MM.1S (cell line): ENCODE measurements at regions not wholly inside any gene's neighbourhood (a gene's known extent, or its start where the extent isn't known, plus 50 kb on each side); places are given as distances from the start of the nearest gene placed in this dataset.

Experiments
- DNase-seq: peaks from one replicate; pipeline ENCODE4 v3.0.0-alpha.2; 2015
- H2AFZ ChIP-seq: fragments of 300-600 bp; sonication (generic); 2 replicates; pipeline ENCODE4 v1.6.0; 2016; ENCODE audit warnings: antibody characterized with exemption, low read length
- H3F3A ChIP-seq: fragments of 300-600 bp; sonication (generic); 2 replicates; pipeline ENCODE4 v1.6.1; 2016; ENCODE audit warnings: mild to moderate bottlenecking, antibody characterized with exemption, low read length, moderate library complexity, mixed read lengths; ENCODE audit not compliant: insufficient read depth
- H3K27ac ChIP-seq: fragments of 300-600 bp; sonication (generic); 2 replicates; pipeline ENCODE4 v1.5.1; 2016; ENCODE audit warnings: mild to moderate bottlenecking, low read length
- H3K27me3 ChIP-seq: fragments of 300-600 bp; sonication (generic); replicated peaks from 2 replicates; pipeline ENCODE4 v1.6.0; 2016; ENCODE audit warnings: low read length; ENCODE audit not compliant: insufficient read depth
- H3K36me3 ChIP-seq: fragments of 300-600 bp; sonication (generic); replicated peaks from 2 replicates; pipeline ENCODE4 v1.6.1; 2016; ENCODE audit warnings: mild to moderate bottlenecking, low read length, mixed read lengths; ENCODE audit not compliant: insufficient read depth
- H3K4me1 ChIP-seq: fragments of 300-600 bp; sonication (generic); 2 replicates; pipeline ENCODE4 v1.6.1; 2016; ENCODE audit warnings: low read length, mixed read lengths
- H3K4me2 ChIP-seq: fragments of 300-600 bp; sonication (generic); 2 replicates; pipeline ENCODE4 v1.6.0; 2016; ENCODE audit warnings: low read depth, low read length
- H3K4me3 ChIP-seq: fragments of 300-600 bp; sonication (generic); 2 replicates; pipeline ENCODE4 v1.5.1; 2016; ENCODE audit warnings: low read length, mixed read lengths
- H3K79me2 ChIP-seq: fragments of 300-600 bp; sonication (generic); 2 replicates; pipeline ENCODE4 v1.6.1; 2016; ENCODE audit warnings: mixed run types, low read length, mixed read lengths
- H3K9ac ChIP-seq: fragments of 300-600 bp; sonication (generic); 2 replicates; pipeline ENCODE4 v1.6.1; 2016; ENCODE audit warnings: low read length, mixed read lengths
- H3K9me2 ChIP-seq: fragments of 300-600 bp; sonication (generic); replicated peaks from 2 replicates; pipeline ENCODE4 v1.6.1; 2016; ENCODE audit warnings: mild to moderate bottlenecking, low read length, mixed read lengths; ENCODE audit not compliant: insufficient read depth
- H3K9me3 ChIP-seq: fragments of 300-600 bp; sonication (generic); replicated peaks from 2 replicates; pipeline ENCODE4 v1.6.1; 2016; ENCODE audit warnings: mild to moderate bottlenecking, low read length, mixed read lengths; ENCODE audit not compliant: insufficient read depth
- H4K20me1 ChIP-seq: fragments of 300-600 bp; sonication (generic); 2 replicates; pipeline ENCODE4 v1.6.1; 2016; ENCODE audit warnings: mild to moderate bottlenecking, low read length, moderate library complexity, mixed read lengths; ENCODE audit not compliant: insufficient read depth
- CTCF ChIP-seq: fragments of 300-600 bp; sonication (generic); IDR thresholded peaks from 2 replicates; pipeline ENCODE4 v1.5.1; 2016; ENCODE audit warnings: antibody characterized with exemption, low read length, mixed read lengths
- EZH2 ChIP-seq: fragments of 300-600 bp; sonication (generic); optimal IDR thresholded peaks from 2 replicates; pipeline ENCODE3; 2017; ENCODE audit warnings: low read depth, mild to moderate bottlenecking, antibody characterized with exemption, low read length, mixed read lengths
- EZH2phosphoT487 ChIP-seq: fragments of 300-600 bp; sonication (generic); IDR thresholded peaks from 2 replicates; pipeline ENCODE4 v1.6.1; 2018; ENCODE audit warnings: antibody characterized with exemption, low read length

- Histone ChIP-seq H3F3A (no peaks in the 10 kb centered on the region), H3K9me2 (no peaks in the 10 kb centered on the region), H3K79me2 (no peaks in the 10 kb centered on the region), H4K20me1 (no peaks in the 10 kb centered on the region), H3K36me3 (no peaks in the 10 kb centered on the region), H3K4me1 (no peaks in the 10 kb centered on the region), H3K9me3 (no peaks in the 10 kb centered on the region), H3K4me2 (no peak overlapping the region), H3K4me3 (no peak overlapping the region), H2AFZ (no peak overlapping the region), H3K9ac (no peak overlapping the region), H3K27me3 (no peaks in the 10 kb centered on the region), H3K27ac (no peak overlapping the region)
- TF ChIP-seq CTCF, result no peak
- TF ChIP-seq EZH2phosphoT487, result no peak
- no peak for TF ChIP-seq EZH2
- DNase-seq, result no peak
Measured at GRCh38 chr2:209269024-209269423, 154.8 kb upstream of the MAP2 start.

GRCh38 chr2:209276000-209276399, 147.8 kb upstream of the MAP2 start:
- Histone ChIP-seq H3K27ac (no peak overlapping the region), H3K4me2 (no peak overlapping the region), H3K36me3 (no peaks in the 10 kb centered on the region), H2AFZ (no peak overlapping the region), H3F3A (no peaks in the 10 kb centered on the region), H3K4me3 (no peak overlapping the region), H3K27me3 (no peaks in the 10 kb centered on the region), H3K9me3 (no peaks in the 10 kb centered on the region), H3K4me1 (no peaks in the 10 kb centered on the region), H3K9ac (no peak overlapping the region), H3K9me2 (no peaks in the 10 kb centered on the region), H4K20me1 (no peaks in the 10 kb centered on the region), H3K79me2 (no peaks in the 10 kb centered on the region)
- no peak for TF ChIP-seq CTCF
- TF ChIP-seq EZH2phosphoT487, result no peak
- no peak for TF ChIP-seq EZH2
- no peak for DNase-seq

GRCh38 chr2:209277444-209277843, 146.4 kb upstream of the MAP2 start:
- no peak overlapping the region for H2AFZ ChIP-seq
- DNase-seq, result no peak
- H4K20me1 ChIP-seq, result no peaks in the 10 kb centered on the region
- no peak overlapping the region for H3K27ac ChIP-seq
- no peaks in the 10 kb centered on the region for H3F3A ChIP-seq
- no peaks in the 10 kb centered on the region for H3K79me2 ChIP-seq
- TF ChIP-seq EZH2phosphoT487, result no peak
- TF ChIP-seq EZH2, result no peak
- no peak for TF ChIP-seq CTCF
- no peaks in the 10 kb centered on the region for H3K36me3 ChIP-seq
- H3K9me3 ChIP-seq, result no peaks in the 10 kb centered on the region
- H3K4me1 ChIP-seq, result no peaks in the 10 kb centered on the region
- no peaks in the 10 kb centered on the region for H3K27me3 ChIP-seq
- H3K4me3 ChIP-seq, result no peak overlapping the region
- no peaks in the 10 kb centered on the region for H3K9me2 ChIP-seq
- H3K9ac ChIP-seq, result no peak overlapping the region
- no peak overlapping the region for H3K4me2 ChIP-seq
